ENCODE measurements at regions not wholly inside any gene's neighbourhood (a gene's known extent, or its start where the extent isn't known, plus 50 kb on each side); places are given as distances from the start of the nearest gene placed in this dataset.

DNA sequence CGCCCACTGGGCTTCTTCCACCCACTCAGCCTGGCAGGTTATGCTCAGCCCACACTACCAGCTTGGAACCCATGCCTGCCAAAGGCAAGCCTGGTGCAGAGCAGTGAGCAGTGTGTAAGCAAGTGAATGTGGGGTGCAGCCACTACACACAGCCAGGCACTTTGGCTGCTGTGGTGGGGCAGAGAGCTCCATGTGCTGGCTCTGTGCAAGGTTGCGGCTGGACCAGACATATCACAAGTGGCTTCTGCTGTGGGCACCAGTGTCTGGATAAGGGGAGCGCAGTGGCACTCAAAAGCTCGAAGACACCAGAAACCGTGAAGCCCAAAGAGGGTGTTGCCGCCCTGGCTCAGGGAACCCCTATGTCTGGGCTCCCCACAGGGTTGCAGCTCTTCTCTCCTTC is 563.7 kb downstream of the SI start:
- Mint-ChIP-seq H3K9me3 (peaks cover 21% of the 10 kb centered on the region), H3K4me3 (no peak overlapping the region), H3K36me3 (ENCODE audit: low read depth) (no peaks in the 10 kb centered on the region), H3K4me1 (ENCODE audit: low read depth) (no peaks in the 10 kb centered on the region), H3K27ac (no peak overlapping the region), H3K27me3 (no peaks in the 10 kb centered on the region)
- intact Hi-C loops (cut with micrococcal nuclease) = no loop called here

DNA sequence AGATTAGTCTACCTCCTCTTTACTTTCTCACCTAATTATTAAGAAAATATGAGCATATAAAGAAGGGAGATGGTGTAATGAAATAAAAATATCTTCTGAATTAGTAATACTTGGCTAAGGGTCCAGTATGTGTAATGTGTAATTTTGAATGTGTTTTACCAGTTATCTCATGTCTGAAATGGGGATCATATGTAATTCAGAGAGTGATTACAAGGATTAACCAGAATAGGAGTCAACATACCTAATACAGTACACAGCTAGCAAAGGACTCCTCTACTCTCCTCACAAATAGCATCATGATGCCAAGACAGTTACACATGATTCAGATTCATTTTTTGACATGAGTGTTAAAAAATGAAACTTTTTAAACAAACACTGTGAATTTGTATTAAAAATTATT is 570.4 kb downstream of the SI start:
- Mint-ChIP-seq H3K4me1 (ENCODE audit: low read depth) (no peaks in the 10 kb centered on the region), H3K4me3 (no peak overlapping the region), H3K9me3 (peaks cover 12% of the 10 kb centered on the region), H3K27me3 (no peaks in the 10 kb centered on the region), H3K27ac (no peak overlapping the region), H3K36me3 (ENCODE audit: low read depth) (no peaks in the 10 kb centered on the region)
- intact Hi-C loops (cut with micrococcal nuclease) = no loop called here

DNA sequence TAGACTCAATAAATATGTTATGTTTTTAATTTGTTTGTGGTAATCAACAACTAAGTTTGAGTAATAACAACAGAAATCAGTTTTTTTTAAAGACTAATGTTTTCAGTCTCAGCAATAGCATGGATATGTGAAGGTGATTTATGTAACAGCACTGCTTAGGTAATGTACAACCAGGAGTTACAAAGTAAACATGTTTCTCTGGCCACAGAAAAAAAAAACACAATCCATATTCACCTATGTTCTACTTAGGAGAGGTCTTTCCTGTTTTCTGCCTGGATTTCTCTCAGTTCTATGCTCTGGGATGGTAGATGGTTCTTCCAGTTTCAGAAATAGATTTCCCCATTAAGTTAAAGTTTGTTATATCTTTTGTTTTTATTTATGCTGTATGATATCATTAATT is 579.4 kb downstream of the SI start:
- Mint-ChIP-seq H3K9me3 (peaks cover 17% of the 10 kb centered on the region), H3K36me3 (ENCODE audit: low read depth) (no peaks in the 10 kb centered on the region), H3K27me3 (no peaks in the 10 kb centered on the region), H3K27ac (no peak overlapping the region), H3K4me3 (no peak overlapping the region), H3K4me1 (ENCODE audit: low read depth) (no peaks in the 10 kb centered on the region)
- intact Hi-C loops (cut with micrococcal nuclease) = no loop called here

DNA sequence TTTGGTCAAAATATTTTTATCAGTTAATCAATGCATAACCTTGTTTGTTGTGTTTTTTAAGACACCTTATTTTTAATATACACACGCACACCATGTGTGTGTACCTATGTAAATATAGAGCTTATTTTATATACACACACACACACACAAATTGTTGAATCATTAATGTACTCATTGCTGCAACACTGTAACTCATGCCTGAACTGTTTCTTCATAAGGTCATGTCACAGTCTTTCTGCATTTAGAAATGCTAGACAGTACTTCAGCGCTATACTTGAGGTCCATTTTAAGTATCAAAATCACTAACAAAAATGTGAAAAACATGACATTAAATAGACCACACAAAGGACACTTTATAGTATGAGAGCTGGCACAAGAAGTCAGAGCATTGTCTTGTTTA is 589.4 kb downstream of the SI start:
- Mint-ChIP-seq H3K4me1 (ENCODE audit: low read depth) (no peaks in the 10 kb centered on the region), H3K36me3 (ENCODE audit: low read depth) (no peaks in the 10 kb centered on the region), H3K27ac (no peak overlapping the region), H3K4me3 (no peak overlapping the region), H3K27me3 (no peaks in the 10 kb centered on the region), H3K9me3 (peaks cover 7% of the 10 kb centered on the region)
- intact Hi-C loops (cut with micrococcal nuclease) = no loop called here

DNA sequence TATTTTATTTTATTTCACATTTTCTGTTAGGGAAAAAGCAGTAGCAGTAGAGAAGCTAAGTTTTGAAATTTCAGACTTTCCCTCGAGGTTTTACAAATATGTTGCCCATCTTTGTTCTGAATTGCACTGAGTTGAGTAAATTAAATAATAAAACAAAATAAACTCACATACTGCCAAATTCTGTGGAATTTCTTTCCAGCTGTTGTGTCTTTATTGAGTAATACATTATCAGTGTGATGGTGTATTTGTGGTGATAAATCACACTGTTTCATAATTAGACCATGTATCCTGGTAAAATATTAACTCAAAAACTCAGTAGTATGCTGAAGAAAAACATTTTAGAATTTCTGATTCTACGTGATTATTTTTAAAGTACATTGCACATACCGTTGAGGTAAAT is 592.1 kb downstream of the SI start:
- intact Hi-C loops (cut with micrococcal nuclease) = no loop called here
- H3K27me3 Mint-ChIP-seq = no peaks in the 10 kb centered on the region
- H3K36me3 Mint-ChIP-seq (ENCODE audit: low read depth) = no peaks in the 10 kb centered on the region
- H3K27ac Mint-ChIP-seq = no peak overlapping the region
- H3K4me3 Mint-ChIP-seq = no peak overlapping the region
- no peaks in the 10 kb centered on the region for H3K4me1 Mint-ChIP-seq (ENCODE audit: low read depth)
- peaks cover 6% of the 10 kb centered on the region for H3K9me3 Mint-ChIP-seq

DNA sequence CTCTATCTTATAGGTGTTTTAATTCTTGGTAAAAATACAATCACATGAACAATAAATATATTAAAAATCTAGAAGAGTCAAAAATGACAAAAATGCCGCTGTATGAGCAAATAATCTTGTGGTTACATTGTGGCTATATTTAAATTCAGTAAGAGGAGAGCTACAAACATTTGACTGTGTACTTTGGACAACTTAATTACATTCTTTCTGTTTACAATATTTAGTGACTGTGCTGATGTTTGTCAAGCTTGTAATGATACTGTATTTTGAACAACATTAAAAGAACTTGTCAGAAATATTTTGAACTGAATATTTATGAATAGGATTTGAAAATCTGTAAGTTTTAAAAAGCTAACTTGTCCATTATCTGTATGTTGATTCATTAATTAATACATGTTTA is 598.3 kb downstream of the SI start:
- Mint-ChIP-seq H3K9me3 (peaks cover 6% of the 10 kb centered on the region), H3K27ac (no peak overlapping the region), H3K4me3 (no peak overlapping the region), H3K36me3 (ENCODE audit: low read depth) (no peaks in the 10 kb centered on the region), H3K4me1 (ENCODE audit: low read depth) (no peaks in the 10 kb centered on the region), H3K27me3 (no peaks in the 10 kb centered on the region)
- intact Hi-C loops (cut with micrococcal nuclease) = no loop called here

DNA sequence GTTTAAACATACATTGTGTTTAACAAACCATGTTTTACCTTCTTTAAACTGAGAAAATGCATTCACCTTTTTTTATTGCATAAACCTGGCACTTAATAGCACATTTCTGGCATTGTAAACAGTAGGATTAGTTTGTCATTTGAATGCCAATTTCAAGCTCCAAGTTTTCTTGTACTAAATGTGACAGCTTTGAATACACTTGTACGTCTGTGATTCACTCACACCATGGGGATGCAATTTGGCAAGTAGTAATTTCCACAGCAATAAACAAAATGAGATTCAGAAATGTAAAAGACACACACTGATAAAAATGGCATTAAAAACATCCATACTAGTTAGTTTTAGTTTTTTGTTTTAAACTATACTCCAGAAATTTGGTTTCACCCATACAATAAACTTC is 598.9 kb downstream of the SI start:
- H3K4me3 Mint-ChIP-seq = no peak overlapping the region
- peaks cover 6% of the 10 kb centered on the region for H3K9me3 Mint-ChIP-seq

DNA sequence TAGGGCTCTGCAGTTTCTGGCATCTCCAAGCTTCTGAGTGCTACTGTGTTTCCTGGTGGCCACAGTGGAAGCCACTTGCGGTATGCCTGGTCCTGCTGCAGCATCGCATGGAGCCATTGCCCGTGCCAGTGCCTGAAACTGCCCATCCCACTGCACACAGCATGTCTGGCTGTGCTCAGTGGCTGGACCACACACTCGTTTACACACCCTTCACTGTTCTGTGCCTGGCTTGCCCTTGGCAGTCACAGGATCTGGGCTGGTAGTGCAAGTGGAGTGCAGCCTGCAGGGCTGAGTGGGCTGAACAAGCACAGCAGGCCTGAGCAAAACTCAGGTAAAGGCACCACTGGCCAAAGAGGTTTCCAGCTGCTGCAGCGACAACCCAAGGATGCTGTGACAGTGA is 600.0 kb downstream of the SI start:
- H3K27ac Mint-ChIP-seq = no peak overlapping the region
- no peaks in the 10 kb centered on the region for H3K27me3 Mint-ChIP-seq
- no peak overlapping the region for H3K4me3 Mint-ChIP-seq
- H3K9me3 Mint-ChIP-seq = peaks cover 6% of the 10 kb centered on the region
- no peaks in the 10 kb centered on the region for H3K4me1 Mint-ChIP-seq (ENCODE audit: low read depth)
- no peaks in the 10 kb centered on the region for H3K36me3 Mint-ChIP-seq (ENCODE audit: low read depth)
- intact Hi-C loops (cut with micrococcal nuclease) = no loop called here

More for the DNA sequence above, 598.9 kb downstream of the SI start:
- Mint-ChIP-seq H3K4me1 (ENCODE audit: low read depth) (no peaks in the 10 kb centered on the region), H3K27ac (no peak overlapping the region), H3K27me3 (no peaks in the 10 kb centered on the region), H3K36me3 (ENCODE audit: low read depth) (no peaks in the 10 kb centered on the region)
- intact Hi-C loops (cut with micrococcal nuclease) = no loop called here

DNA sequence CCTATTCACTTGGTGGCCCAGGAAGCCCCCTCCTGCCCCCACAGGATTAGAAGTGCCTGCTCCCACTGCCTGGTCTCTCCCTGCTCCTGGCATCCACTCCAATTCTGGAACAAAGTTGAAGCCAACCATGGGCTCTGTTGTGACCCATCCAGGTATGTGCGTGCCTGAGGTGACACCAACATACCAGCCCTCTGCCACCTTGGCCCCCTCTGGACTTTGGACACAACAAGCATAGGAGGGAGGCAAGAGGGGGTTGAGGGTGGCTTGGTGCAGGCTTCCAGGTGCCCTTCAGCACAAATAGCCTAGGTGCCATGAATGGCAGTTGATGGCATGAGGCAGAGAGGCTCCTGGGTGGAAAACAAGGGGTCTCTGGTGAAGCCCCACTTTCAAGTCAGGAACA is 600.9 kb downstream of the SI start:
- H3K27me3 Mint-ChIP-seq = no peaks in the 10 kb centered on the region
- no peaks in the 10 kb centered on the region for H3K4me1 Mint-ChIP-seq (ENCODE audit: low read depth)
- no peak overlapping the region for H3K27ac Mint-ChIP-seq
- intact Hi-C loops (cut with micrococcal nuclease) = no loop called here
- H3K9me3 Mint-ChIP-seq = peaks cover 6% of the 10 kb centered on the region
- no peaks in the 10 kb centered on the region for H3K36me3 Mint-ChIP-seq (ENCODE audit: low read depth)
- no peak overlapping the region for H3K4me3 Mint-ChIP-seq

DNA sequence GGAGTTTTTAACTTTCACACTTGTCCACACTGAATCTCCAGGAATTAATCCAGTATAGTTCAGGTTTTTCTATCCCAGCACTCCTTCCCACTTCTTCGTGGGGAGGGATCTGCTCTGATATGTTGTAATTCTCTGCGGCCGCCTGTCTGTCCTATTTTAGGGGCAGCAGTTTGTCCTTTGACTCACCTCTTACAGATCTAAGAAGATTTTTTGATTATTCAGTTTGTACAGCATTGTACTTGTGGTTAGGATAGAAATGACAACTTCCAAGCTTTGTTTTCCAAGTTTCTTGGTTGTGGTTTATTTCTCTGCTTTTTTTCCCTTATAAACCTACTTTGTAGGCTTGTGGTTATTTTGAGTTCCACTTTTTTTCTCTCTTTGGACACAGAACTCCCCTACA is 601.7 kb downstream of the SI start:
- Mint-ChIP-seq H3K9me3 (no peaks in the 10 kb centered on the region), H3K27me3 (no peaks in the 10 kb centered on the region), H3K27ac (no peak overlapping the region), H3K4me1 (ENCODE audit: low read depth) (no peaks in the 10 kb centered on the region), H3K36me3 (ENCODE audit: low read depth) (no peaks in the 10 kb centered on the region), H3K4me3 (no peak overlapping the region)
- intact Hi-C loops (cut with micrococcal nuclease) = no loop called here

DNA sequence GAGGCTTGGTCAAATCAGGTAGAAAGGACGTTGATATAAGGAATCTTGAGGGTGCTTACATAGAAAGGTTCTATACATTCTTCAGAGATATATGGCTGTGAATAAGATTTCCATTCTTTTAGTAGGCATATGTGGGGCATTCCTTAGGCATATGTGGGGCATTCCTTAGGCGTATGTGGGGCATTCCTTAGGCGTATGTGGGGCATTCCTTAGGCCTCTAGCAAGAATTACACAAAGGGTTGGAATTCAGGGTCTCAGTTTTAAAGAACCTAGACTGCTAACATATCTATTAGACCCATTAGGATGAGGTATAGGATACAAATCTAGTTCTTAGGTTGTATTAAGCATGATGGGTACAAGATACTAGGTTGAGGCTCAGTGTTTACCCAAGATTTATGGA is 607.8 kb downstream of the SI start:
- intact Hi-C loops (cut with micrococcal nuclease) = no loop called here
- Mint-ChIP-seq H3K9me3 (peaks cover 30% of the 10 kb centered on the region), H3K36me3 (ENCODE audit: low read depth) (no peaks in the 10 kb centered on the region), H3K27me3 (no peaks in the 10 kb centered on the region), H3K4me1 (ENCODE audit: low read depth) (no peaks in the 10 kb centered on the region), H3K27ac (no peak overlapping the region), H3K4me3 (no peak overlapping the region)

DNA sequence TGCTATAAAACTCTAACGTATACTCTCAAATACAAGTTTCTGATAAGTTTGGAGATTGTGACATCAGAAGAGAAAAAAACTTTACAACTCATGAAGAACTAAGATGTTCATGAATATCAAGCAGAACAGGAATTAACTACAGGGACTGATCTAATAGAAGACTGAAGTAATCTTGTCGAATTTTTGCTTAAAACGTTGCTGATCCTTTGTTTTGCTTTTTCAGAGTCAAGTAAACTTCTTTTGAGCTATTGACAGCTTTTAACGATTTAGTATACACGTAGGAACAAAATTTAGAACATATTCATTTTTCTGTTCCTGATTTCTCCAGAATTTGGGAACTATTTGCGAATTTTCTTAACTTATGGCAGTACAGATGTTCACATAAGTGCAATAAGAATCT is 610.2 kb downstream of the SI start:
- no peaks in the 10 kb centered on the region for H3K27me3 Mint-ChIP-seq
- H3K4me3 Mint-ChIP-seq = no peak overlapping the region
- H3K27ac Mint-ChIP-seq = no peak overlapping the region
- intact Hi-C loops (cut with micrococcal nuclease) = no loop called here
- H3K9me3 Mint-ChIP-seq = peaks cover 35% of the 10 kb centered on the region
- no peaks in the 10 kb centered on the region for H3K36me3 Mint-ChIP-seq (ENCODE audit: low read depth)
- H3K4me1 Mint-ChIP-seq (ENCODE audit: low read depth) = no peaks in the 10 kb centered on the region

DNA sequence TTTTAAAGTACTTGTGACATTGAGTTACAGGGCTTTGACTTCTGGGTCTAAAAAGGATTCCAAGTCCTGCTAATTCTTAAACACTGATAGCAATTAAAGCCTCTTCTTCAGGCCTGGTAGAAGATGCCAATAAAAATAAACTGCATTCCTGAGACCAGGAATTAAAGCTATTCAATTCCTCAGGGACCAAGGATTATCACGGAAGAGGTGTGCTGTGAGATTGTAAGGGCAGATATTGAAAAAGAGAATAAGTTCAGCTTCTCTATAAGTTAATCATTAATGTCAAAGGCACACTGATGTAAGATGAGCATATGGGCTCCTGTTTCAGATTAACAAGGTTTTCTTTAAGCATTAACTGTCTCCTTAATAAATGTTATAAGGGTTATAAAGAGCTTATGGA is 611.3 kb downstream of the SI start:
- intact Hi-C loops (cut with micrococcal nuclease) = no loop called here

DNA sequence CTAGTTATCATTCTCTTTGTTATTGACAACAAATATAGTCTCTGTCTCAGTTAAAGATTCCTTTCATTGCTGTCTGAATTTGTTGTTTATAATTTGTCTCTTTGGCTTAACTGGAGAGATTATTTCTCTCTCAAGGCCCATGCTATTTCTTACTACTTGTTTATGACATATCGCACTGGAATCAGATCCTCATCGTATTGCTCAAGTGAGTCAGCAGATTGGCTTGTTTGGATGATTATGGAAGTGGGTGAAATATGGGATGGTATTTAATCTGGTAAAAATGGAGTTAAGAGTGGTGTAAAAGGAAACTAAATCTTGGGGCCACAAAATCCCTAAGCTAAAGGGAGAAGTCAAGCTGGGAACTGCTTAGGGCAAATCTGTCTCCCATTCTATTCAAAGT is 613.1 kb downstream of the SI start:
- intact Hi-C loops (cut with micrococcal nuclease) = no loop called here
- Mint-ChIP-seq H3K36me3 (ENCODE audit: low read depth) (no peaks in the 10 kb centered on the region), H3K27me3 (no peaks in the 10 kb centered on the region), H3K9me3 (peaks cover 35% of the 10 kb centered on the region), H3K4me1 (ENCODE audit: low read depth) (no peaks in the 10 kb centered on the region), H3K4me3 (no peak overlapping the region), H3K27ac (no peak overlapping the region)

More for the DNA sequence above, 611.3 kb downstream of the SI start:
- H3K27ac Mint-ChIP-seq = no peak overlapping the region
- H3K4me1 Mint-ChIP-seq (ENCODE audit: low read depth) = no peaks in the 10 kb centered on the region
- H3K27me3 Mint-ChIP-seq = no peaks in the 10 kb centered on the region
- H3K4me3 Mint-ChIP-seq = no peak overlapping the region
- no peaks in the 10 kb centered on the region for H3K36me3 Mint-ChIP-seq (ENCODE audit: low read depth)
- peaks cover 35% of the 10 kb centered on the region for H3K9me3 Mint-ChIP-seq

DNA sequence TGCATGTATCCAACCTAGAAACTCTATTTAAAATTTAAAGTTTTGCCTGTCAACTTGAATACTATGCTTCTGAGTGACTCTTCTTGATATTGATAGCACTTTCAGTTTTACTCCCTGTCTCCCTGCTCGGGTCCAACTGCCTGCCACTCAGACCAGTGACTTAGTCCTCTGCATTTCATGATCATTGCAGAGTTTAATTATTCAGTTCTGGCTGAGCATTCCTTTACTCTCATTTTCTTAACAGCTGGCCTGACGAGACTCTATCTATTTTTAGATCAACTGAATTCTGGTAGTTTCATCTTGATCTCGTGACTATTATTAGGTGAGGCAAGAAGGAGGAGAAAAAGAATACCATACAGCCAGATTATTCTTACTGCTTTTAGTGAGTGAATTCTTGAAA is 617.4 kb downstream of the SI start:
- Mint-ChIP-seq H3K4me3 (no peak overlapping the region), H3K27me3 (no peaks in the 10 kb centered on the region), H3K27ac (no peak overlapping the region), H3K9me3 (peaks cover 16% of the 10 kb centered on the region), H3K4me1 (ENCODE audit: low read depth) (no peaks in the 10 kb centered on the region), H3K36me3 (ENCODE audit: low read depth) (no peaks in the 10 kb centered on the region)
- intact Hi-C loops (cut with micrococcal nuclease) = no loop called here

All from dendritic cell treated with granulocyte-macrophage colony-stimulating factor and Interleukin-4, amounts not matched to agents 40 ng/mL and 50 ng/mL, for 4 days (primary cell).